ENCODE measurements at regions not wholly inside any gene's neighbourhood (a gene's known extent, or its start where the extent isn't known, plus 50 kb on each side); places are given as distances from the start of the nearest gene placed in this dataset.

- TF ChIP-seq POLR2A (IDR thresholded peaks at IDR 0.05; ENCODE audit: low read depth, low read length), result no peak
- TF ChIP-seq TAF1 (IDR thresholded peaks at IDR 0.05; ENCODE audit: low read depth, low read length), result no peak
- no peak for TF ChIP-seq SPI1 (IDR thresholded peaks at IDR 0.05; ENCODE audit: low read depth, low read length)
- no peak for TF ChIP-seq PAX5 (IDR thresholded peaks at IDR 0.05; ENCODE audit: insufficient read depth, low read length, severe bottlenecking)
- TF ChIP-seq POU2F2 (IDR thresholded peaks at IDR 0.05; ENCODE audit: low read depth, low read length), result no peak
- no peak for FAIRE-seq
- no peak for DNase-seq (ENCODE audit: insufficient read length, low spot score)
These were observed 537.1 kb upstream of the CDH18 start for GRCh38 chr5:20524991-20525529.

DNA sequence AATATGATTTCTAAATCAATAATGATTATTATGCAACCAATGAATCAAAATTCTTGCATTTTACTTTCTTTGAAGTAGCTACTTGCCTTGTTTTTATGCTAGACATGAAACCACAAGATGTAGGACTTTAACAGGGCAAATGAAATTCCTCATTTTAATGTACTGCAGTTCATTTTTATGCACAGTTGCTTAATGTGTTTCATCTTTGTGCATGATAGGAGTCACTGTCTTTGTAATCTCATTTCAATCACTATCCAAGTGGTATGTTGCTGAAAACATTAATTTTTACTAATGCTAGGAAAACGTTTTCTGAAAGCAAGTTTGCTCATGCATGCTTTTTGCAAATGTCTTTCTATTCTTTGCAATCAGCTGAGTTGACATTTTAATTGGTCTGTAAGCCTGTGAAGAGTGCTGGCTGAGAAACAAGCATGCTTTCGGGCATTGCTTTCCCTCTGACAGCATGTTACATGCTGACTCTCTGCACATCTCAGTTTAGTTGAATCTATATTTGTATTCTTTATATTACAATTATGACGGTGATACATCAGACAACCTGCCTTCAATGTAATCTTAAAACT is 535.0 kb upstream of the CDH18 start:
- TF ChIP-seq SPI1 (IDR thresholded peaks at IDR 0.05; ENCODE audit: low read depth, low read length), result no peak
- TF ChIP-seq POU2F2 (IDR thresholded peaks at IDR 0.05; ENCODE audit: low read depth, low read length), result no peak
- no peak for TF ChIP-seq TAF1 (IDR thresholded peaks at IDR 0.05; ENCODE audit: low read depth, low read length)
- no peak for TF ChIP-seq POLR2A (IDR thresholded peaks at IDR 0.05; ENCODE audit: low read depth, low read length)
- TF ChIP-seq PAX5 (IDR thresholded peaks at IDR 0.05; ENCODE audit: insufficient read depth, low read length, severe bottlenecking), result no peak
- TF ChIP-seq POLR2AphosphoS5 (IDR thresholded peaks at IDR 0.05; ENCODE audit: low read depth, low read length), result no peak
- FAIRE-seq (no peak), DNase-seq (ENCODE audit: insufficient read length, low spot score) (no peak)

- FAIRE-seq (no peak), DNase-seq (ENCODE audit: insufficient read length, low spot score) (no peak)
- no peak for TF ChIP-seq PAX5 (IDR thresholded peaks at IDR 0.05; ENCODE audit: insufficient read depth, low read length, severe bottlenecking)
- TF ChIP-seq TAF1 (IDR thresholded peaks at IDR 0.05; ENCODE audit: low read depth, low read length), result no peak
- no peak for TF ChIP-seq SPI1 (IDR thresholded peaks at IDR 0.05; ENCODE audit: low read depth, low read length)
- no peak for TF ChIP-seq POU2F2 (IDR thresholded peaks at IDR 0.05; ENCODE audit: low read depth, low read length)
- TF ChIP-seq POLR2A (IDR thresholded peaks at IDR 0.05; ENCODE audit: low read depth, low read length), result no peak
- no peak for TF ChIP-seq POLR2AphosphoS5 (IDR thresholded peaks at IDR 0.05; ENCODE audit: low read depth, low read length)
These were observed 527.6 kb upstream of the CDH18 start for GRCh38 chr5:20515606-20516005.

- DNase-seq (ENCODE audit: insufficient read length, low spot score), result no peak
- FAIRE-seq, result no peak
- TF ChIP-seq POU2F2 (IDR thresholded peaks at IDR 0.05; ENCODE audit: low read depth, low read length), result no peak
- no peak for TF ChIP-seq PAX5 (IDR thresholded peaks at IDR 0.05; ENCODE audit: insufficient read depth, low read length, severe bottlenecking)
- TF ChIP-seq POLR2AphosphoS5 (IDR thresholded peaks at IDR 0.05; ENCODE audit: low read depth, low read length), result no peak
- no peak for TF ChIP-seq TAF1 (IDR thresholded peaks at IDR 0.05; ENCODE audit: low read depth, low read length)
- no peak for TF ChIP-seq SPI1 (IDR thresholded peaks at IDR 0.05; ENCODE audit: low read depth, low read length)
- TF ChIP-seq POLR2A (IDR thresholded peaks at IDR 0.05; ENCODE audit: low read depth, low read length), result no peak
These were observed 526.1 kb upstream of the CDH18 start for GRCh38 chr5:20514145-20514544.

- FAIRE-seq, result no peak
- DNase-seq (ENCODE audit: insufficient read length, low spot score), result no peak
- TF ChIP-seq POU2F2 (IDR thresholded peaks at IDR 0.05; ENCODE audit: low read depth, low read length), result no peak
- TF ChIP-seq POLR2A (IDR thresholded peaks at IDR 0.05; ENCODE audit: low read depth, low read length), result no peak
- TF ChIP-seq SPI1 (IDR thresholded peaks at IDR 0.05; ENCODE audit: low read depth, low read length), result no peak
- TF ChIP-seq TAF1 (IDR thresholded peaks at IDR 0.05; ENCODE audit: low read depth, low read length), result no peak
- TF ChIP-seq POLR2AphosphoS5 (IDR thresholded peaks at IDR 0.05; ENCODE audit: low read depth, low read length), result no peak
- no peak for TF ChIP-seq PAX5 (IDR thresholded peaks at IDR 0.05; ENCODE audit: insufficient read depth, low read length, severe bottlenecking)
These were observed 512.5 kb upstream of the CDH18 start for GRCh38 chr5:20500546-20500945.

- DNase-seq (ENCODE audit: insufficient read length, low spot score) (no peak), FAIRE-seq (no peak)
- TF ChIP-seq SPI1 (IDR thresholded peaks at IDR 0.05; ENCODE audit: low read depth, low read length) (no peak), PAX5 (IDR thresholded peaks at IDR 0.05; ENCODE audit: insufficient read depth, low read length, severe bottlenecking) (no peak), POLR2AphosphoS5 (IDR thresholded peaks at IDR 0.05; ENCODE audit: low read depth, low read length) (no peak), TAF1 (IDR thresholded peaks at IDR 0.05; ENCODE audit: low read depth, low read length) (no peak), POLR2A (IDR thresholded peaks at IDR 0.05; ENCODE audit: low read depth, low read length) (no peak), POU2F2 (IDR thresholded peaks at IDR 0.05; ENCODE audit: low read depth, low read length) (no peak)
These were observed 510.9 kb upstream of the CDH18 start for GRCh38 chr5:20498926-20499325.

GRCh38 chr5:20498102-20498501 is 510.1 kb upstream of the CDH18 start:
- no peak for DNase-seq (ENCODE audit: insufficient read length, low spot score)
- FAIRE-seq, result no peak
- TF ChIP-seq POLR2A (IDR thresholded peaks at IDR 0.05; ENCODE audit: low read depth, low read length), result no peak
- TF ChIP-seq PAX5 (IDR thresholded peaks at IDR 0.05; ENCODE audit: insufficient read depth, low read length, severe bottlenecking), result no peak
- TF ChIP-seq POLR2AphosphoS5 (IDR thresholded peaks at IDR 0.05; ENCODE audit: low read depth, low read length), result no peak
- TF ChIP-seq SPI1 (IDR thresholded peaks at IDR 0.05; ENCODE audit: low read depth, low read length), result no peak
- TF ChIP-seq TAF1 (IDR thresholded peaks at IDR 0.05; ENCODE audit: low read depth, low read length), result no peak
- TF ChIP-seq POU2F2 (IDR thresholded peaks at IDR 0.05; ENCODE audit: low read depth, low read length), result no peak

- TF ChIP-seq POLR2A (IDR thresholded peaks at IDR 0.05; ENCODE audit: low read depth, low read length), result no peak
- no peak for TF ChIP-seq POLR2AphosphoS5 (IDR thresholded peaks at IDR 0.05; ENCODE audit: low read depth, low read length)
- TF ChIP-seq SPI1 (IDR thresholded peaks at IDR 0.05; ENCODE audit: low read depth, low read length), result no peak
- no peak for TF ChIP-seq TAF1 (IDR thresholded peaks at IDR 0.05; ENCODE audit: low read depth, low read length)
- TF ChIP-seq PAX5 (IDR thresholded peaks at IDR 0.05; ENCODE audit: insufficient read depth, low read length, severe bottlenecking), result no peak
- no peak for FAIRE-seq
- no peak for DNase-seq (ENCODE audit: insufficient read length, low spot score)
These were observed 509.4 kb upstream of the CDH18 start for GRCh38 chr5:20497356-20497755.

GRCh38 chr5:20494706-20495105 is 506.7 kb upstream of the CDH18 start:
- DNase-seq (ENCODE audit: insufficient read length, low spot score), result no peak
- no peak for FAIRE-seq
- TF ChIP-seq TAF1 (IDR thresholded peaks at IDR 0.05; ENCODE audit: low read depth, low read length) (no peak), POU2F2 (IDR thresholded peaks at IDR 0.05; ENCODE audit: low read depth, low read length) (no peak)

- FAIRE-seq (no peak), DNase-seq (ENCODE audit: insufficient read length, low spot score) (no peak)
- no peak for TF ChIP-seq SPI1 (IDR thresholded peaks at IDR 0.05; ENCODE audit: low read depth, low read length)
- TF ChIP-seq POLR2A (IDR thresholded peaks at IDR 0.05; ENCODE audit: low read depth, low read length), result no peak
- no peak for TF ChIP-seq POLR2AphosphoS5 (IDR thresholded peaks at IDR 0.05; ENCODE audit: low read depth, low read length)
- TF ChIP-seq PAX5 (IDR thresholded peaks at IDR 0.05; ENCODE audit: insufficient read depth, low read length, severe bottlenecking), result no peak
- TF ChIP-seq POU2F2 (IDR thresholded peaks at IDR 0.05; ENCODE audit: low read depth, low read length), result no peak
- TF ChIP-seq TAF1 (IDR thresholded peaks at IDR 0.05; ENCODE audit: low read depth, low read length), result no peak
These were observed 498.8 kb upstream of the CDH18 start for GRCh38 chr5:20486826-20487225.

All from GM12891 (cell line).